Mesenchymal stem cell (in vitro differentiated cells and primary cell): ENCODE measurements at regions not wholly inside any gene's neighbourhood (a gene's known extent, or its start where the extent isn't known, plus 50 kb on each side); places are given as distances from the start of the nearest gene placed in this dataset.
A peak's percentile ranks its signal among the peaks of the same experiment; 100 is the strongest.

Experiments used
- DNase-seq: peaks from one replicate; pipeline ENCODE4 v3.0.0-alpha.2; 2013
- H2AFZ ChIP-seq: one replicate; pipeline ENCODE4 v1.6.1; 2013; ENCODE audit warnings: low read depth, mild to moderate bottlenecking, control low read depth, inconsistent platforms, low read length, moderate library complexity
- H2AK5ac ChIP-seq: 2 replicates; pipeline ENCODE4 v1.6.1; 2013; ENCODE audit warnings: low read length, moderate library complexity, mild to moderate bottlenecking, inconsistent platforms; ENCODE audit not compliant: severe bottlenecking
- H2BK120ac ChIP-seq: one replicate; pipeline ENCODE4 v1.6.1; 2013; ENCODE audit warnings: low read depth, mild to moderate bottlenecking, inconsistent platforms, low read length, moderate library complexity
- H2BK12ac ChIP-seq, 2 experiments: one replicate each; pipeline ENCODE4 v1.6.1; 2013; ENCODE audit warnings: inconsistent platforms in 2 of 2, low read length in 2 of 2, mild to moderate bottlenecking in 2 of 2, moderate library complexity in 2 of 2, control low read depth in 1 of 2
- H2BK15ac ChIP-seq: one replicate; pipeline ENCODE4 v1.6.1; 2013; ENCODE audit warnings: mild to moderate bottlenecking, low read depth, inconsistent platforms; ENCODE audit not compliant: poor library complexity, severe bottlenecking
- H2BK5ac ChIP-seq: 2 replicates; pipeline ENCODE4 v1.6.1; 2013; ENCODE audit warnings: low read depth, mild to moderate bottlenecking, low read length, control low read depth, inconsistent platforms; ENCODE audit not compliant: poor library complexity, severe bottlenecking
- H3K14ac ChIP-seq, 2 experiments: one replicate each; pipeline ENCODE4 v1.6.1; 2013; ENCODE audit warnings: inconsistent platforms in 2 of 2, low read length in 2 of 2, control low read depth in 1 of 2, mild to moderate bottlenecking in 1 of 2, moderate library complexity in 1 of 2
- H3K18ac ChIP-seq, 2 experiments: one replicate each; pipeline ENCODE4 v1.6.1; 2013; ENCODE audit warnings: inconsistent platforms in 2 of 2, low read length in 2 of 2, control low read depth in 1 of 2, low read depth in 1 of 2, mild to moderate bottlenecking in 1 of 2
- H3K23ac ChIP-seq, 2 experiments: one replicate each; pipeline ENCODE4 v1.6.1; 2013; ENCODE audit warnings: inconsistent platforms in 2 of 2, low read length in 2 of 2, mild to moderate bottlenecking in 2 of 2, moderate library complexity in 2 of 2, control low read depth in 1 of 2
- H3K27ac ChIP-seq: 2 replicates; pipeline ENCODE4 v1.5.1; 2013; ENCODE audit warnings: mild to moderate bottlenecking, moderate library complexity, low read length, control low read depth, inconsistent platforms; ENCODE audit not compliant: poor library complexity, severe bottlenecking
- H3K27me3 ChIP-seq, 2 experiments: 2 replicates each; pipeline versions ENCODE4 v1.6.1 to v1.7.0; 2013; ENCODE audit warnings: low read length in 2 of 2, mild to moderate bottlenecking in 2 of 2, moderate library complexity in 2 of 2, control low read depth in 1 of 2, inconsistent platforms in 1 of 2; ENCODE audit not compliant: control insufficient read depth in 1 of 2, insufficient read depth in 1 of 2
- H3K36me3 ChIP-seq, 2 experiments: 2 replicates each; pipeline versions ENCODE4 v1.6.1 to v1.7.0; 2013; ENCODE audit warnings: low read length in 2 of 2, control low read depth in 1 of 2, inconsistent platforms in 1 of 2, low read depth in 1 of 2, mild to moderate bottlenecking in 1 of 2; ENCODE audit not compliant: insufficient read depth in 2 of 2, control insufficient read depth in 1 of 2
- H3K4ac ChIP-seq, 2 experiments: one replicate each; pipeline ENCODE4 v1.6.1; 2013; ENCODE audit warnings: inconsistent platforms in 2 of 2, low read length in 2 of 2, mild to moderate bottlenecking in 2 of 2, moderate library complexity in 2 of 2, control low read depth in 1 of 2, low read depth in 1 of 2
- H3K4me1 ChIP-seq: 2 replicates; pipeline ENCODE4 v1.6.1; 2013; ENCODE audit warnings: low read depth, low read length, control low read depth; ENCODE audit not compliant: control insufficient read depth, insufficient read depth
- H3K4me2 ChIP-seq: 2 replicates; pipeline ENCODE4 v1.6.1; 2013; ENCODE audit warnings: low read length, mild to moderate bottlenecking, inconsistent platforms; ENCODE audit not compliant: poor library complexity, severe bottlenecking
- H3K4me3 ChIP-seq, 2 experiments: 2 replicates each; pipeline versions ENCODE4 v1.5.1 to v1.7.0; 2013; ENCODE audit warnings: low read length in 2 of 2, mild to moderate bottlenecking in 2 of 2, control low read depth in 1 of 2, low read depth in 1 of 2; ENCODE audit not compliant: insufficient read depth in 1 of 2
- H3K79me1 ChIP-seq: replicated peaks from 2 replicates; pipeline ENCODE4 v1.6.1; 2013; ENCODE audit warnings: mild to moderate bottlenecking, control low read depth, low read length, inconsistent platforms; ENCODE audit not compliant: poor library complexity, severe bottlenecking
- H3K9ac ChIP-seq: 2 replicates; pipeline ENCODE4 v1.7.0; 2013; ENCODE audit warnings: mild to moderate bottlenecking, low read length, moderate library complexity
- H3K9me3 ChIP-seq: 2 replicates; pipeline ENCODE4 v1.7.0; 2013; ENCODE audit warnings: mild to moderate bottlenecking, low read length; ENCODE audit not compliant: control insufficient read depth
- H4K8ac ChIP-seq: one replicate; pipeline ENCODE4 v1.6.1; 2013; ENCODE audit warnings: inconsistent platforms, mild to moderate bottlenecking, low read length, moderate library complexity
- H4K91ac ChIP-seq: one replicate; pipeline ENCODE4 v1.6.1; 2013; ENCODE audit warnings: mild to moderate bottlenecking, low read length, inconsistent platforms
- whole genome bisulfite sequencing: methylation state at CpG from one replicate; pipeline ENCODE4 v1.1.7; 2013; ENCODE audit warnings: mixed read lengths; 5-methylcytosine and 5-hydroxymethylcytosine counted together

GRCh38 chr9:118510711-118511110, 806.5 kb downstream of the TLR4 start:
- Histone ChIP-seq H3K27ac (no peak overlapping the region), H2BK5ac (no peak overlapping the region)

GRCh38 chr9:118515947-118516346, 811.7 kb downstream of the TLR4 start:
- Histone ChIP-seq H3K4me1 (no peaks in the 10 kb centered on the region), H3K18ac (no peak overlapping the region), H3K4ac (no peak overlapping the region), H3K23ac (no peak overlapping the region), H3K79me1 (no peaks in the 10 kb centered on the region), H2BK12ac (no peak overlapping the region), H2AFZ (no peak overlapping the region), H4K91ac (no peak overlapping the region), H3K4me2 (no peak overlapping the region), H3K27ac (no peak overlapping the region), H2AK5ac (no peak overlapping the region), H3K9ac (no peak overlapping the region), H3K4me3 (no peak overlapping the region), H2BK5ac (no peak overlapping the region), H3K14ac (no peak overlapping the region), H4K8ac (no peak overlapping the region), H3K36me3 (no peaks in the 10 kb centered on the region), H2BK15ac (no peak overlapping the region), H2BK120ac (no peak overlapping the region), H3K27me3 (no peaks in the 10 kb centered on the region), H3K9me3 (peaks cover 4% of the 10 kb centered on the region)
- 56% methylated on average over 3 of the region's 5 CpGs for WGBS
- no peak for DNase-seq

More at GRCh38 chr9:118510711-118511110, 806.5 kb downstream of the TLR4 start:
- no peaks in the 10 kb centered on the region for H3K27me3 ChIP-seq
- DNase-seq = no peak
- H3K23ac ChIP-seq = no peak overlapping the region
- no peak overlapping the region for H3K18ac ChIP-seq
- no peaks in the 10 kb centered on the region for H3K4me1 ChIP-seq
- H3K14ac ChIP-seq = no peak overlapping the region
- H3K4me2 ChIP-seq = no peak overlapping the region
- no peak overlapping the region for H2AFZ ChIP-seq
- H3K4me3 ChIP-seq = no peak overlapping the region
- H3K9ac ChIP-seq = no peak overlapping the region
- H2BK120ac ChIP-seq = no peak overlapping the region
- H2BK12ac ChIP-seq = no peak overlapping the region
- peaks cover 4% of the 10 kb centered on the region for H3K9me3 ChIP-seq
- H4K8ac ChIP-seq = no peak overlapping the region
- no peak overlapping the region for H2BK15ac ChIP-seq
- no peaks in the 10 kb centered on the region for H3K79me1 ChIP-seq
- H4K91ac ChIP-seq = no peak overlapping the region
- no peak overlapping the region for H2AK5ac ChIP-seq
- H3K36me3 ChIP-seq = no peaks in the 10 kb centered on the region
- no CpG with 5 or more reads among the region's 4 CpGs for WGBS
- no peak overlapping the region for H3K4ac ChIP-seq

DNA sequence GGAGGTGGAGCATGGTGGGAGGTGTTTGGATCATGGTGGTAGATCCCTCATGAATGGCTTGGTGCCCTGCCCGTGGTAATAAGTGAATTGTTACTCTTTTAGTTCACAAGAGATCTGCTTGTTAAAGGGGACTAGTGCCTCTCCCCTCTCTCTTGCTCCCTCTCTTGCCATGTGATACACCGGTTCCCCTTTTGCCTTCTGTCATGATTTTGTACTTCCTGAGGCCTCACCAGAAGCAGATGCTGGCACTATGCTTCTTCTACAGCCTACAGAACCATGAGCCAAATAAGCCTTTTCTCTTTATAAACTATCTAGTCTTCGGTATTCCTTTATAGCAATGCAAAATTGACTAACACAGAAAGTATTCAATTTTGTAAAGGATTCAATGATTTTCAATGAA, 817.1 kb downstream of the TLR4 start:
- H3K4me3 ChIP-seq = no peak overlapping the region
- H3K23ac ChIP-seq = no peak overlapping the region
- H3K4me2 ChIP-seq = no peak overlapping the region
- no peak overlapping the region for H3K14ac ChIP-seq
- H3K27me3 ChIP-seq = no peaks in the 10 kb centered on the region
- H3K36me3 ChIP-seq = no peaks in the 10 kb centered on the region
- H4K8ac ChIP-seq = no peak overlapping the region
- no peak overlapping the region for H2BK12ac ChIP-seq
- H2AFZ ChIP-seq = no peak overlapping the region
- no peak overlapping the region for H3K4ac ChIP-seq
- H3K9me3 ChIP-seq = no peaks in the 10 kb centered on the region
- H2BK120ac ChIP-seq = no peak overlapping the region
- H4K91ac ChIP-seq = no peak overlapping the region
- no peak overlapping the region for H3K27ac ChIP-seq
- no peaks in the 10 kb centered on the region for H3K4me1 ChIP-seq
- no peak overlapping the region for H3K9ac ChIP-seq
- no peak overlapping the region for H2BK5ac ChIP-seq
- no peak overlapping the region for H2AK5ac ChIP-seq
- 81% methylated on average over 3 of the region's 3 CpGs for WGBS
- no peaks in the 10 kb centered on the region for H3K79me1 ChIP-seq
- no peak for DNase-seq
- H3K18ac ChIP-seq = no peak overlapping the region
- no peak overlapping the region for H2BK15ac ChIP-seq

DNA sequence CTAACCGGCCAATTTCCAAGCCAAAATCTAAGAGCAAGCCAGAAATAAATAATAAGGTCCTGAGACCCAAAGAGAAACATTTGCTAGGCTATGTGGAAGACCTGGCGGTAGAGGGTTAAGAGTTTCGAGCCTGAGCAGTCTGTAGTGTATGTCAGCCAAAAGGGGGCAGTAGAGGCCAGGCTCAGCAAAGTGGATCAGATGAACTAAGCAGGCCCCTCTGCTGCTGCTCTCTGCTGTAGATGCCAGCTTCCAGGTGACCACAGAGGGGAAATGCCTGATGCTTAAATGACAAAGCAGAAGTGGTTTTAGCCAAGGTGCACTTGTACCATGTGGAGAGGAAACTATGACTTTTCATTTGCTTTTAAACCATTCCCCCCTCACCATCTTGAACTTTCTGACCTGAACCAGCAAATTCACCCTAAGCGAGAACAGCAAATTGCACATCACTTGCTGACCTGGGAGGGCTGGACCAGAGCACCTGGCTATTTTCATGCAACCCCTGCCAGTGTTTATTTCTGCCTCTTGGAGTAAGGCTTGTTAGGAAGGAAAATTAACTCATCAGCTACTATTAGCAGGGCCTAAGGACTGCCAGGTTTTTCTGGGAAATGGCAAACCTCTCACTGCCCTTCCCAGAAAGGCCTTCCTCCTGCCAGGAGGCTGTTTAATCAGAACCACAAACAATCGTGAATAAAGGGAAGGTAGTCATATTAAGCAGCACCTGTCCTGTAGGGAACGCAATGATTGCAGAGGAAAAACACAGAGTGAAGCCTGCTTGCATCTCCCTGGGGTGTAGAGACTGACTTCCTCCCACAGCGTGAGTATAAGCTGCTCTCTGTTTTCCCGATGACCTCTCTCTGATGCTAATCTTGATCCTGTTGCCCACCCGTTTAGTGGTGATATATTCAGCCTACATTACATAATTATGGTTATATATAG, 818.2 kb downstream of the TLR4 start:
- H3K4me2 ChIP-seq = no peak overlapping the region
- WGBS = 67% methylated on average over 6 of the region's 9 CpGs
- no peak overlapping the region for H3K4ac ChIP-seq
- no peaks in the 10 kb centered on the region for H3K9me3 ChIP-seq
- no peak overlapping the region for H2BK15ac ChIP-seq
- H3K4me1 ChIP-seq = no peaks in the 10 kb centered on the region
- no peak overlapping the region for H2BK12ac ChIP-seq
- no peak overlapping the region for H2BK120ac ChIP-seq
- H3K9ac ChIP-seq = no peak overlapping the region
- peak; percentile 61 for DNase-seq
- no peak overlapping the region for H3K23ac ChIP-seq
- no peak overlapping the region for H3K27ac ChIP-seq
- H2AFZ ChIP-seq = no peak overlapping the region
- H2BK5ac ChIP-seq = no peak overlapping the region
- H3K14ac ChIP-seq = no peak overlapping the region
- H3K36me3 ChIP-seq = no peaks in the 10 kb centered on the region
- H3K79me1 ChIP-seq = no peaks in the 10 kb centered on the region
- H4K91ac ChIP-seq = no peak overlapping the region
- H3K27me3 ChIP-seq = no peaks in the 10 kb centered on the region
- no peak overlapping the region for H4K8ac ChIP-seq
- H2AK5ac ChIP-seq = no peak overlapping the region
- no peak overlapping the region for H3K4me3 ChIP-seq
- H3K18ac ChIP-seq = no peak overlapping the region
